ENCODE measurements at regions not wholly inside any gene's neighbourhood (a gene's known extent, or its start where the extent isn't known, plus 50 kb on each side); places are given as distances from the start of the nearest gene placed in this dataset.
A peak's percentile ranks its signal among the peaks of the same experiment; 100 is the strongest.

- Histone ChIP-seq H3K4me3 (replicated peaks in 1 of 4; ENCODE audit: control extremely low read depth in 1 of 4, insufficient read depth in 1 of 4, low read depth in 3 of 4, low read length in 4 of 4) (no peak overlapping the region), H3K4me1 (ENCODE audit: control insufficient read depth, extremely low read depth, insufficient read depth, low read length) (peaks cover 4% of the 10 kb centered on the region), H3K9me3 (ENCODE audit: control insufficient read depth, insufficient read depth, low read depth, low read length) (no peaks in the 10 kb centered on the region), H3K79me2 (ENCODE audit: control insufficient read depth, insufficient read depth, low read length) (no peaks in the 10 kb centered on the region), H3K4me2 (ENCODE audit: extremely low read depth, insufficient read depth, low read length) (no peak overlapping the region), H3K27me3 (ENCODE audit: control insufficient read depth, insufficient read depth, low read length) (no peaks in the 10 kb centered on the region), H3K27ac (ENCODE audit: insufficient read depth, low read length) (no peak overlapping the region), H3K36me3 (ENCODE audit: control insufficient read depth, insufficient read depth, low read length) (no peaks in the 10 kb centered on the region), H2AFZ (ENCODE audit: low read length) (no peak overlapping the region), H4K20me1 (ENCODE audit: control insufficient read depth, extremely low read depth, insufficient read depth, low read length) (no peaks in the 10 kb centered on the region), H3K9ac (ENCODE audit: insufficient read depth, low read length) (no peak overlapping the region)
- TF ChIP-seq EZH2 (IDR thresholded peaks at IDR 0.05; ENCODE audit: low read length, missing control alignments) = no peak
- TF ChIP-seq CTCF (conservative IDR thresholded peaks at IDR 0.05 in 1 of 2, IDR thresholded peaks at IDR 0.05 in 1 of 2; ENCODE audit: low read depth in 1 of 2, low read length in 2 of 2) = no peak
- no peak for DNase-seq (ENCODE audit: low read depth in 2 of 2)
These were observed 118.7 kb upstream of the GDF10 start for GRCh38 chr10:47181052-47181849.

- Histone ChIP-seq H3K27me3 (ENCODE audit: control insufficient read depth, insufficient read depth, low read length) (no peaks in the 10 kb centered on the region), H3K9ac (ENCODE audit: insufficient read depth, low read length) (no peak overlapping the region), H3K27ac (ENCODE audit: insufficient read depth, low read length) (no peak overlapping the region), H3K36me3 (ENCODE audit: control insufficient read depth, insufficient read depth, low read length) (no peaks in the 10 kb centered on the region), H3K9me3 (ENCODE audit: control insufficient read depth, insufficient read depth, low read depth, low read length) (no peaks in the 10 kb centered on the region), H4K20me1 (ENCODE audit: control insufficient read depth, extremely low read depth, insufficient read depth, low read length) (no peaks in the 10 kb centered on the region), H3K4me1 (ENCODE audit: control insufficient read depth, extremely low read depth, insufficient read depth, low read length) (no peaks in the 10 kb centered on the region), H2AFZ (ENCODE audit: low read length) (no peak overlapping the region), H3K4me3 (replicated peaks in 1 of 4; ENCODE audit: control extremely low read depth in 1 of 4, insufficient read depth in 1 of 4, low read depth in 3 of 4, low read length in 4 of 4) (no peak overlapping the region), H3K79me2 (ENCODE audit: control insufficient read depth, insufficient read depth, low read length) (no peaks in the 10 kb centered on the region), H3K4me2 (ENCODE audit: extremely low read depth, insufficient read depth, low read length) (no peak overlapping the region)
- no peak for DNase-seq (ENCODE audit: low read depth in 2 of 2)
- TF ChIP-seq CTCF (conservative IDR thresholded peaks at IDR 0.05 in 1 of 2, IDR thresholded peaks at IDR 0.05 in 1 of 2; ENCODE audit: low read depth in 1 of 2, low read length in 2 of 2) (no peak), EZH2 (IDR thresholded peaks at IDR 0.05; ENCODE audit: low read length, missing control alignments) (no peak)
These were observed 116.9 kb upstream of the GDF10 start for GRCh38 chr10:47182934-47183703.

GRCh38 chr10:47183704-47184041, 116.3 kb upstream of the GDF10 start:
- Histone ChIP-seq H3K4me3 (replicated peaks in 1 of 4; ENCODE audit: control extremely low read depth in 1 of 4, insufficient read depth in 1 of 4, low read depth in 3 of 4, low read length in 4 of 4) (no peak overlapping the region), H3K79me2 (ENCODE audit: control insufficient read depth, insufficient read depth, low read length) (no peaks in the 10 kb centered on the region), H3K27me3 (ENCODE audit: control insufficient read depth, insufficient read depth, low read length) (no peaks in the 10 kb centered on the region), H3K36me3 (ENCODE audit: control insufficient read depth, insufficient read depth, low read length) (no peaks in the 10 kb centered on the region), H3K27ac (ENCODE audit: insufficient read depth, low read length) (no peak overlapping the region), H4K20me1 (ENCODE audit: control insufficient read depth, extremely low read depth, insufficient read depth, low read length) (no peaks in the 10 kb centered on the region), H2AFZ (ENCODE audit: low read length) (no peak overlapping the region), H3K9ac (ENCODE audit: insufficient read depth, low read length) (no peak overlapping the region), H3K4me1 (ENCODE audit: control insufficient read depth, extremely low read depth, insufficient read depth, low read length) (no peaks in the 10 kb centered on the region), H3K9me3 (ENCODE audit: control insufficient read depth, insufficient read depth, low read depth, low read length) (no peaks in the 10 kb centered on the region), H3K4me2 (ENCODE audit: extremely low read depth, insufficient read depth, low read length) (no peak overlapping the region)
- TF ChIP-seq CTCF (conservative IDR thresholded peaks at IDR 0.05 in 1 of 2, IDR thresholded peaks at IDR 0.05 in 1 of 2; ENCODE audit: low read depth in 1 of 2, low read length in 2 of 2) (no peak), EZH2 (IDR thresholded peaks at IDR 0.05; ENCODE audit: low read length, missing control alignments) (no peak)
- peak in 1 of 2 donors; percentile 57 for DNase-seq (ENCODE audit: low read depth in 2 of 2)

Measured in fibroblast of lung (primary cell).